Stimulated activated CD8-positive, alpha-beta memory T cell treated with anti-CD3 and anti-CD28 coated beads, Interleukin-7, amount 100 ng/mL, for 4 hours (primary cell): ENCODE measurements at regions not wholly inside any gene's neighbourhood (a gene's known extent, or its start where the extent isn't known, plus 50 kb on each side); places are given as distances from the start of the nearest gene placed in this dataset.

ENCODE experiments used
- DNase-seq, 2 donors: peaks; one replicate each; pipeline ENCODE4 v3.0.0-alpha.2; 2020; ENCODE audit warnings: low read depth in 2 of 2

- DNase-seq: no peak
These were observed 225.4 kb downstream of the HLX start for GRCh38 chr1:221104596-221104995.

DNA sequence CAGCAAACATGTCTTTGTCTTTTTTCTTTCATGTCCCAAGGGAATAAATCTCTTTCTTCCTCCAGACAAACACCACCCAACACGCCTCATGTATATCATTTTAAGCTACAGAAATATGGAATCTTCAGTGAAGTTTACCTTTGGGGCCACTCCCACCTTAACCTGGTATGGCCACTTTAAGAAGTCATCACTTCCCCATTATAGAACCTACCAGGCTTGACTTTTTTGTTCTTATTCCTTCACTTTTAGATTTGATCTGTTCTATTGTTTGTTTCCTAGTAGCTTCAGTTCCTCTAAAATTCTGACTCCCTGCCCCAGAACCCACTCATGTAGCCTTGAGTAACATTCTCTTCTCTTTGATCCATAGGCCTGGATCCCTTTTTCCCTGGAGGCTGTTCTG lies 226.3 kb downstream of the HLX start:
- DNase-seq: no peak

DNA sequence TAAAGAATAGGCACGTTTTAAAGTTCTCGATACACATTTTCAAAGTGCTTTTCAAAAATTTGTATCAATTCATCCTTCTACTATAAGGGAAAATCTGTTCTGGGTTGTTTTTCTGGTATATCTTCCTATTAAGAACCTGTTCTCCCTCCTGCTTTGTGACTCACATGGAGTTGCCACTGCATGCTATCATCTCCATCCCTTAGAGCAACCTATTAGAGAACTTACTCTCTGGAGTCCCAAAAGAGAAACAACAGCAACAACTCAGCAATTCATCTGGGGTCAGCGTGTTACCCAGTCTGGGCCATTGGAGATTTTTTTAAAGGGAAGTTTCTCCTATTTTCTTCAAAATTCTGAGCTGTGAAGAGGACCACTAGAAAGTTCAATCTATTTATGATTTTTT lies 227.4 kb downstream of the HLX start:
- DNase-seq: no peak

DNA sequence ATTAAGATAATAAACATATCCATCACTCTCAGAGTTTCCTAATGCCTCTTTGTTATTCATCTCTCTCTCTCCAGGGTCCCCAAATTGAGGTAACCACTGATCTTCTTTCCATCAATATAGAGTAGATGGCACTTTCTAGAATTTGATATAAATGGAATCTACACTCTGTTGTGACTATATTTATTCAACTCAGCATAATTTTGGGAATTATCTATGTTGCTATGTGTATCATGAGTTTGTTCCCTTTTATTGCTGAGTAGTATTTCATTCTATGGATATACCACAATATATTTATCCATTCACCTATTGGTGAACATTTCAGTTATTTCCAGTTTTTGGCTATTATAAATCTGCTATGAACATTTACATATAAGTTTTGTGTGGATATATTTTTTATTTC lies 230.7 kb downstream of the HLX start:
- no peak for DNase-seq

DNA sequence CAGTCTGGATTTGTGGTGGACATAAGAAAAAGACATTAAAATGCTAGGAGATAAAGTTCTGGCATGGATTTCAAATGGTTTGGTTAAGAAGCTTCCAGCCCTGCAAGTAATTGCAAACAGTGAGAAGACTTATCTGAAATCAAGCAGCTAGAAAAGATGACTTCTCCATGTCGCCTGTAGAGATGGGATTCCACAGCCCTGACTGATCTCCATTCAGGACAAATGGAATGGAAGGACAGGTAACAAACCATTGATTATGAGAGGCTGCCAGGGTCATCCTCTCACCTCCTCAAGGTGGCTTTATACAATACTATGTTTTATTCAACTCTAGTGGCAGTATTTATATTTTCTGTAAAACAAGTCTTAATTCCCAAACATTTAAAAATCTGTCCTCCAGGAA lies 237.9 kb downstream of the HLX start:
- DNase-seq: no peak

DNA sequence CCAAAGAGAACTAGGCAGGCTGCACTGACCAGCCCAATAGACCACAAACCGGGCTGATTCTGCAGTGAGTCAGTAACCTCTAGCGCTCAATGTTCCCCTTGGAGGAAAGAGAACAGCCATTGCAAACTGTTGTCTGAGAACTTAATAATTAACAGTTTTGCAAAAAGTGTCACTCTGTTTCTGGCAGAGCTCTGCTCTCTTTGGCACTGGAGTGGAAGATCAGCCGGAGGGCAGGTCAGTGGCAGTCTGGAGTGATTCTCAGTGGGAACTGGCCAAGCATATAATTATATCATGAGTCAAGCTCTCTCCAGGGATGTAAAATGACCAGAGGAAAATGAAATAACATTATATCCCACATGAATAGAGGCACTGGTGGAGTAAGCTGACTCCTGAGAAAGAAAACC lies 238.3 kb downstream of the HLX start:
- DNase-seq: no peak

- no peak for DNase-seq
These were observed 239.1 kb downstream of the HLX start for GRCh38 chr1:221118176-221118937.

- no peak for DNase-seq
These were observed 239.7 kb downstream of the HLX start for GRCh38 chr1:221118938-221119320.

DNA sequence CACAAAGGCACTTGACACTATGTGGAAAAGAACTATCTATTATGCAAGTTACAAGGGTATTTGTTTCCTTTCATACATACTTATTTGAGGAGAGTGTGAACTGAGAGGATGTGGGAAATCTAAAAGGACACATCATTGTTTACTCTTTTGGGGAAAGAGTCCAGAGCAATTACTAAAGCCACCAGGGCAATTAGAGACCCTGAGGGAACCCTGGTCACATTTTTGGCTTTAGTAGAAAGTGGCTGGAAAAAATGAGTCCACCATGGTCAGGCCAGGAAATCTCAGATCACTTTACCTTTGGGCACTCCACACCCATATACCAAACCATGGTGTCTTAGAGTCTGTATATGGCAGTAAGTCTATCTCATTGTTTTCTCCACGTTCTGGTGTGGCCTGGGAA lies 243.3 kb downstream of the HLX start:
- no peak for DNase-seq

DNA sequence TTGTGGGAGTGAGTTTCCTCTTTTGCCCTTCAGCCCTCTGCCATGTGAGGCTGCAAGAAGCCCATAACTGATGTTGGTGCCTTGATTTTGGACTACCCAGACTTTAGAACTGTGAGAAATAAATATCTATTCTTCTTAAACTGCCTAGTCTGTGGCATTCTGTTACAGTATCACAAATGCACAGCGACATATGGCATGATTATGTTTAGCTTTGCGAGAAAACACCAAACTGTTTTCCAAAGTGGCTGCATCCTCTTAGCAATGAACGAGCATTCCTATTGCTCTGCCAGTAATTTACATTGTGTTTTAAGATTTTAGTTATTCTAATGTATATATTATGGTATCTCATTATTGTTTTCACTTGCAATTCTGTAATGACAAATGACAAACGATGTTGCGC lies 246.7 kb downstream of the HLX start:
- DNase-seq: no peak

GRCh38 chr1:221137666-221138065 lies 258.4 kb downstream of the HLX start:
- no peak for DNase-seq

- no peak for DNase-seq
These were observed 259.3 kb downstream of the HLX start for GRCh38 chr1:221138516-221138915.

- no peak for DNase-seq
These were observed 260.7 kb downstream of the HLX start for GRCh38 chr1:221139991-221140390.

GRCh38 chr1:221141096-221141495 lies 261.9 kb downstream of the HLX start:
- DNase-seq: no peak

- no peak for DNase-seq
These were observed 262.5 kb downstream of the HLX start for GRCh38 chr1:221141606-221142285.

GRCh38 chr1:221148660-221149059 lies 269.4 kb downstream of the HLX start:
- no peak for DNase-seq

DNA sequence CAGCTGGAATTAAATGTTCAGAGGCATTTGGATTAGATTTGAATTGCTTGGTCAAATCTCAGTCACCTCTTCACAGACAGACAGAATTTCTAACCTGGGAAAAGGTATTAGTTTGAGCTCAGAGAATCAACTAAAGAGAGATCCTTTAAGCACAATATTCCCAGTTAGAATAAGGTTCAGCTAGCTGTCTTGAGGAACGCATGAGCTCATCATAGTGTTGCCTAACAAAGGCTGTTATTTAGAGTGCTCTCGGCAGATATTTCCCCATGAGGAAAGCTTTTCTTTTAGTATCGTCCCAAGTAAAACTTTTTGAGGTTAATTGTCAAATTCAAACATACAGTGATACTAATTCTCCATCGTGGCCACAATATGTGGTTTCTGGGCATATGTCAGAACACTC lies 269.9 kb downstream of the HLX start:
- no peak for DNase-seq

DNA sequence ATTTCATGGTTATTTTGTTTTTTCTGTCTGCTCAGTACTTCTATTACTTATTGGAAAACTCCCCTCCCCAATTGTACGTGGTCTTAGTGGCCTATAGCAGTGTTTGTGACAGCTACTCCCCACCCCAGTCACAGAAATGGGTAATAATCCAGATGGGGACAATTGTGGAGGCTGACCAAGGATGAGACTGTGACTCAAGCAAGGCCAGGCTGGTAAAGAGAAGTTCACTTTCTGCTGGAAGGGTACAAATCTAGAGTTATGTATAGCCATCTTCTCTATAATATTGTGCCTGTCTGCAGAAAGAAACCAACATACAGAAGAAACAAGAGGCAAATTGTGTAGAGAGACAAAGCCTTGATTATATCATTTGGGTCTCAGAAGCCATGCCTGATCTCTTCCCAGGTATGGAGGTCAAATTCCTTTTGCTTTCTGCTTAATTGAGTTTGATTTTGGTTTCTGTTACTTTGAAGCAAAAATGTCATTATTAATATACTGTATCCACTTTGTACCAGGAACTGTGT lies 270.4 kb downstream of the HLX start:
- DNase-seq: no peak

GRCh38 chr1:221150996-221151395 lies 271.8 kb downstream of the HLX start:
- no peak for DNase-seq

- DNase-seq: no peak
These were observed 275.7 kb downstream of the HLX start for GRCh38 chr1:221154932-221155331.

DNA sequence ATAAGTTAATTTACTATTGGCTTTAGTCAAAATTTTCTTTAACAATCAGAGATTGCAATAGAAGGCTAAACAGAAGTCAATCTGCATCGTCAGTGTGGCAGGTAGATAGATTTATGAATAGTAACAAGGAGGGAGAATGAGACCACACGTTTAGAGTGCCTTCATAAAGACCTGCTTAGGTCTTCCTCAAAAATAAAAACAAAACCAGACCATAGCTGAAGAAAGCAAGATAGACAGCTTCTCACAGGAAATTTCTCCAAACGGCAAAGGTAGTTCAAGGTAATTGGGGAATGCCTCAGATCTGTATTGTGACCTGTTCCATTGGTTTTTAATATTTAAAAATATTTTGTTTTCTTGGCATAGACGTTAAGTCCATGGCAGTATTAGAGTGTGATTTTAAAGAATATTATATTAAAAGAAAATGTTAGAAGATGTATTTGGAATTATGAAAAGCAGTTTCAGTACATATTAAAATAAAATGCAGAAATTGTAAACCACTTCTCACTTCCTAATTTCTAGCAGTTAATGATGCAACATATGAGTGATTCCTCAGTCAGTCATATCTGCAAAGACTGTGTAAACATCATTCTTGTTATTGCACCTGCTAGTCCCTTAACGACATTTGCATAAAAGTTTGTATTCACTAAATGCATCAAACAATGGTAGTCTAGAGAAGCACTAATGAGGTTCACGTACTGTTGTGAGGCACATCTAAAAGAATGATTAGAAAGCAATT lies 278.0 kb downstream of the HLX start:
- no peak for DNase-seq

DNA sequence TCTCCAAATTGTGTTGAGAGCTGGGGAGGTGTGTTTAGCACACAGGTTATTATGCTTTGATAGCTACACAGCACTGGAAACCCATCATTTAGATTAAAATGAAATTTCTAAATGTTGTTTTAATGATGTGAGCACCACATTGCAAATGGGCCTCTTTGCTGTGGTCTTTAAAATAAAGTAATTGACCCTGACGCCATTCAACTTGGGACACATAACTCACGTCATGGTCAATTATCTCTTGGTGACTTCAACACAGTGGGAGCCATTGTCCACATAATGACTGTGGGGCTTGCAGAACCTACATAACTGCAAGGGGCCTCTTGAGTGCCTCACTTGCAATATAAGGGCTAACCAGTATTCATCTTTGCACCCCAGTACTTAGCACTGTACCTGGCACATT lies 280.4 kb downstream of the HLX start:
- DNase-seq: no peak

- no peak for DNase-seq
These were observed 282.4 kb downstream of the HLX start for GRCh38 chr1:221161571-221162041.
